ENCODE measurements at regions not wholly inside any gene's neighbourhood (a gene's known extent, or its start where the extent isn't known, plus 50 kb on each side); places are given as distances from the start of the nearest gene placed in this dataset.

DNA sequence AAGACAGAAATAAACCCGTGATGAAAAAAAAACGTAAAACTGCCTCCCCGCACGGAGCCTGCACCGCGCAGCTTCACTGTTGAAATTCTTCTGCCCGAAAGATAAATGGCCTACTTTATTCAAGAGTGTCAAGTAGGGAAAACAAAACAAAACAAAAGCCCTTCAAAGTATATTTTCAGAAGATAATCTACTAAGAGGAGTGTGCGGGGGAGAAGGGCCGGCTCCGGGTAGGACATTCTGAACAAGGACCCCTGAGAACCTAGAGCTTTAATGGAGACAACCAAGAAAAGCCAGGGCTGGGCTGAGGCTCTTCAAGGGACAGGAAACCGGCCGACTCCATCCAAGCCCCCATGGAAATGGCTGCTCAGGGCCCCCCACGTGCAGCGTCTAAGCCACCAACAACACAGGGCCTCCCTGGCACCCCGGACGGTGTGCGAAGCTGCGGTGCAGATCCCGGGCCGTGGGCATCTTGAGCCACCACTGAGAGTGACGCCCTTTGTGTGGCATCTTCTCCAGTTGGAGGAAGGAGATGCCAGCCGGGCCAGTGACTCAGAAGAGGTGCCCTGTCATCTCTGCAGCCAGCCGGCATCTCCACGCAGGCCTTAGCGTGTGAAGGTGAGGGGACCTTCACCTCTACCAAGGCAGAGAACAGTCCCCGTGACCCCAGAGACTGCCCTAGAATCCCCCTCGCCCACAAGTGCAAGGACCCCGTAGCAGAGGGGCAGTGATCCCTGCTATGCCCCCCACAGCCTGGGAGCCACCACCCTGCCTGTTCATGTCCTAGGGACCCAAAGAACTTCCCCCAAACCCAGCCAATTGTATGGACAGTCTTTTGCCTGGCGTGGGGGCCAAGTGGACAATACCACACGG, 250.8 kb downstream of the C16orf95 start:
- Histone ChIP-seq H3K9ac (ENCODE audit: low read depth, low read length) (no peak overlapping the region), H3K9me3 (ENCODE audit: insufficient read depth, low read length, severe bottlenecking) (no peaks in the 10 kb centered on the region), H3K4me1 (ENCODE audit: insufficient read depth, low read length) (no peaks in the 10 kb centered on the region), H3K4me2 (ENCODE audit: insufficient read depth, low read length) (no peak overlapping the region), H3K4me3 (ENCODE audit: low read depth in 1 of 2, low read length in 2 of 2) (no peak overlapping the region), H3K27me3 (ENCODE audit: insufficient read depth, low read length, poor library complexity) (peaks cover 14% of the 10 kb centered on the region), H3K79me2 (ENCODE audit: insufficient read depth, low read length) (no peaks in the 10 kb centered on the region), H3K27ac (ENCODE audit: low read length) (no peak overlapping the region), H3K36me3 (ENCODE audit: insufficient read depth, low read length) (no peaks in the 10 kb centered on the region), H2AFZ (ENCODE audit: low read depth, low read length) (no peak overlapping the region), H4K20me1 (ENCODE audit: insufficient read depth, low read length) (no peaks in the 10 kb centered on the region)
- ATAC-seq (ENCODE audit: insufficient read depth, low read depth) (no peak), DNase-seq (no peak)
- TF ChIP-seq, protein P1, sequence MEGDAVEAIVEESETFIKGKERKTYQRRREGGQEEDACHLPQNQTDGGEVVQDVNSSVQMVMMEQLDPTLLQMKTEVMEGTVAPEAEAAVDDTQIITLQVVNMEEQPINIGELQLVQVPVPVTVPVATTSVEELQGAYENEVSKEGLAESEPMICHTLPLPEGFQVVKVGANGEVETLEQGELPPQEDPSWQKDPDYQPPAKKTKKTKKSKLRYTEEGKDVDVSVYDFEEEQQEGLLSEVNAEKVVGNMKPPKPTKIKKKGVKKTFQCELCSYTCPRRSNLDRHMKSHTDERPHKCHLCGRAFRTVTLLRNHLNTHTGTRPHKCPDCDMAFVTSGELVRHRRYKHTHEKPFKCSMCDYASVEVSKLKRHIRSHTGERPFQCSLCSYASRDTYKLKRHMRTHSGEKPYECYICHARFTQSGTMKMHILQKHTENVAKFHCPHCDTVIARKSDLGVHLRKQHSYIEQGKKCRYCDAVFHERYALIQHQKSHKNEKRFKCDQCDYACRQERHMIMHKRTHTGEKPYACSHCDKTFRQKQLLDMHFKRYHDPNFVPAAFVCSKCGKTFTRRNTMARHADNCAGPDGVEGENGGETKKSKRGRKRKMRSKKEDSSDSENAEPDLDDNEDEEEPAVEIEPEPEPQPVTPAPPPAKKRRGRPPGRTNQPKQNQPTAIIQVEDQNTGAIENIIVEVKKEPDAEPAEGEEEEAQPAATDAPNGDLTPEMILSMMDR (IDR thresholded peaks at IDR 0.05; ENCODE audit: borderline replicate concordance, extremely low read depth, low read length, poor library complexity, severe bottlenecking), result no peak
- TF ChIP-seq EZH2 (IDR thresholded peaks at IDR 0.05; ENCODE audit: borderline replicate concordance, low read depth, low read length, severe bottlenecking), result no peak

DNA sequence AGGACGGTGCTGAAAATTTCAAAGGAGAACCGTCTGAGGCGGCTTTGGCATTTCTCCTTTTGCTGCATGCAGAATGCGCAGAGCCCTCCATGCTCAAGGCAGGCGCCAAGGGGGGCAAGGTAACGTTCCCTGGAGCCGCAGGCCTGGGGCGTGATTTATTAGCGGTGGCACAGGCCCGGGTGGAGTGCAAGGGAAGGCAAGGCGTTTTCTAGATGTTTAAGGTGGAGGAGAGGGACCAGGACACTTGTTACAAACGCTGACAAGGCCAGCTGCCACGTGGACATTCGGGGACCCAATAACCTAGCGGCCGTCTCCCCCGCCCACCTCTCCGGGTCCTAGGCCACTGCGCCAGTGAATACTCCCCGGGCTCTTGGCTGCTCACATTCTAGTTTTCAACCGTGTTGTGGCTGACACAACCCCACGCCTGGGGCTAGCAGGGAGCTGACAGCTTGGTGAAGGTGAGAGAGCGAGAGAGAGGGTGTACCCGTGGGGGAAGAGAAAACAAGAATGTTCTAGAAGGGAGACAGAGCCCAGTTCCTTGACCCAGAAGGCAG, 250.1 kb downstream of the C16orf95 start:
- Histone ChIP-seq H3K4me3 (ENCODE audit: low read depth in 1 of 2, low read length in 2 of 2) (no peak overlapping the region), H2AFZ (ENCODE audit: low read depth, low read length) (no peak overlapping the region), H3K4me1 (ENCODE audit: insufficient read depth, low read length) (no peaks in the 10 kb centered on the region), H3K9ac (ENCODE audit: low read depth, low read length) (no peak overlapping the region), H3K36me3 (ENCODE audit: insufficient read depth, low read length) (no peaks in the 10 kb centered on the region), H3K27me3 (ENCODE audit: insufficient read depth, low read length, poor library complexity) (peaks cover 15% of the 10 kb centered on the region), H4K20me1 (ENCODE audit: insufficient read depth, low read length) (no peaks in the 10 kb centered on the region), H3K4me2 (ENCODE audit: insufficient read depth, low read length) (no peak overlapping the region), H3K9me3 (ENCODE audit: insufficient read depth, low read length, severe bottlenecking) (no peaks in the 10 kb centered on the region), H3K79me2 (ENCODE audit: insufficient read depth, low read length) (no peaks in the 10 kb centered on the region), H3K27ac (ENCODE audit: low read length) (no peak overlapping the region)
- TF ChIP-seq, protein P1 (IDR thresholded peaks at IDR 0.05; ENCODE audit: borderline replicate concordance, extremely low read depth, low read length, poor library complexity, severe bottlenecking), result no peak
- no peak for TF ChIP-seq EZH2 (IDR thresholded peaks at IDR 0.05; ENCODE audit: borderline replicate concordance, low read depth, low read length, severe bottlenecking)
- no peak for DNase-seq
- no peak for ATAC-seq (ENCODE audit: insufficient read depth, low read depth)

DNA sequence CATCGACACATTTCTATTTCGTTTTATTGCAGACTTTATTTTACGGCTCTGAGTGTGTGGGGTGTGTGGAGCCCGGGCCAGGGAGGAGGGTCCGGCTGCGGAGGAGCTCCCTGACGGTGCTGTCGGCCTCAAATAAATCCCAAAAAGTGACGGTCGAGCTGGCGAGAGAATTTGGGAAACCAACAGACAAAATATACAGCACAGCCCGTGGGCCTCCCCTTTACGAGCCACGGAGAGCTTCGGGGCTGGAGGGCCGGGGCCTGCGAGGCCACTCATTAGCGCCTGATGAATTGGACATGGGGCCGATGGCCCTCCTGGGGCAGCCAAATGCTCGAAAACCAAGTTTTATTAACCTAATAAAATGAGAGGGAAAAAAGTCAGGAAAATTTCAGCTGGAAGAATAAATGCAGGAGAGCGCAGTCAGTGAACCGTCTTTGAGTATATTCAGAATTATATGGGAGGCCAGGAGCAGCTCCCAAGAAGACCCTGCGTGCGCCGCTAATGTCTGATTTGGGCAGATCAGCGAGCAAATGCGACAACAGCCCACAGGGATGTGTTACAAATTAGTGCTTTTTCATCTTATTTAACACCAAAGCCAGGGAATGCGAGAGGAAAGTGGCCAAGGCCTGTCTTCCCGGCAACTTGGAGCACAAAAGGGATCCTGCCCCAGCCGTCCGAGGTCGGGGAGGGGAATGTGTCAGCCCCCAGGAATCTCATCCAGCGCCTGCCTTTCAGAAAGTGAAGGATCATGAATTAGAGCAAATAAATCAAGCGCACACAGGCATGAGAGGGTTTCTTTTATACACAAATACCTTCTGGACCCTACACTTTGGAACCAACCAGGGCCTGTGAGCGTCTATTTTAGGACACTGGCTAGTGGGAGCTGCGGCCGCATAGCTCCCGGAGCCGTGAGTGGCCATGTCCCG, 249.1 kb downstream of the C16orf95 start:
- H3K4me2 ChIP-seq (ENCODE audit: insufficient read depth, low read length), result no peak overlapping the region
- H3K9ac ChIP-seq (ENCODE audit: low read depth, low read length), result no peak overlapping the region
- H3K4me1 ChIP-seq (ENCODE audit: insufficient read depth, low read length), result no peaks in the 10 kb centered on the region
- H3K27me3 ChIP-seq (ENCODE audit: insufficient read depth, low read length, poor library complexity), result peaks cover 15% of the 10 kb centered on the region
- H3K36me3 ChIP-seq (ENCODE audit: insufficient read depth, low read length), result no peaks in the 10 kb centered on the region
- H3K9me3 ChIP-seq (ENCODE audit: insufficient read depth, low read length, severe bottlenecking), result no peaks in the 10 kb centered on the region
- H4K20me1 ChIP-seq (ENCODE audit: insufficient read depth, low read length), result no peaks in the 10 kb centered on the region
- no peak for TF ChIP-seq EZH2 (IDR thresholded peaks at IDR 0.05; ENCODE audit: borderline replicate concordance, low read depth, low read length, severe bottlenecking)
- TF ChIP-seq, protein P1 (IDR thresholded peaks at IDR 0.05; ENCODE audit: borderline replicate concordance, extremely low read depth, low read length, poor library complexity, severe bottlenecking), result no peak
- no peaks in the 10 kb centered on the region for H3K79me2 ChIP-seq (ENCODE audit: insufficient read depth, low read length)
- H3K27ac ChIP-seq (ENCODE audit: low read length), result no peak overlapping the region
- no peak for DNase-seq
- H2AFZ ChIP-seq (ENCODE audit: low read depth, low read length), result no peak overlapping the region
- H3K4me3 ChIP-seq (ENCODE audit: low read depth in 1 of 2, low read length in 2 of 2), result no peak overlapping the region
- no peak for ATAC-seq (ENCODE audit: insufficient read depth, low read depth)
